ENCODE measurements at regions not wholly inside any gene's neighbourhood (a gene's known extent, or its start where the extent isn't known, plus 50 kb on each side); places are given as distances from the start of the nearest gene placed in this dataset.

DNA sequence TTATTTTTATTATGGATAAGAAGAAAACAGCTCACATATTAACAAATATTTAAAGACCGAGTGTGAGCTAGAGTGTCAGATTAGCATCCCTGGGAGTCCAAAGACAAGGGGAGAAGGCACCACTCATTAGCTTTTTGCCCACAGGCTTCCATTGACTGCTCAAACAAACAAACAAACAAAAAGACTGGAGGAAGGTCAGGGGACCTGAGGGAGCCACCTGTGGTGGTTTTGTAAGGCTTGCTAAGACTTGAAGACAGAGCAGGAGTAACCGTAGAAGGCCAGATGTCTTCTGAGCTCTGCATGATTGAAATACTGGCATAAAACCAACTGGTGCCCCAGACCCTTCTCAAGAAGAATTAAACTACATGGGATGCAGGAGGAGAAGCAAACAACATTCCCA, 395.2 kb upstream of the CNTN5 start:
- Histone ChIP-seq H3K27ac (no peak overlapping the region), H3K4me2 (no peak overlapping the region), H4K20me1 (ENCODE audit: insufficient read depth) (no peaks in the 10 kb centered on the region), H3K9me3 (ENCODE audit: insufficient read depth, low read depth) (no peaks in the 10 kb centered on the region), H3K4me3 (no peak overlapping the region), H3K9me2 (ENCODE audit: insufficient read depth) (no peaks in the 10 kb centered on the region), H3K79me2 (ENCODE audit: low read depth) (no peaks in the 10 kb centered on the region), H3K4me1 (replicated peaks; ENCODE audit: insufficient read depth) (no peaks in the 10 kb centered on the region), H2AFZ (no peak overlapping the region), H3K27me3 (ENCODE audit: insufficient read depth, low read depth) (no peaks in the 10 kb centered on the region), H3F3A (ENCODE audit: insufficient read depth, low read depth) (no peaks in the 10 kb centered on the region), H3K36me3 (ENCODE audit: low read depth) (no peaks in the 10 kb centered on the region)
- TF ChIP-seq, protein P1, sequence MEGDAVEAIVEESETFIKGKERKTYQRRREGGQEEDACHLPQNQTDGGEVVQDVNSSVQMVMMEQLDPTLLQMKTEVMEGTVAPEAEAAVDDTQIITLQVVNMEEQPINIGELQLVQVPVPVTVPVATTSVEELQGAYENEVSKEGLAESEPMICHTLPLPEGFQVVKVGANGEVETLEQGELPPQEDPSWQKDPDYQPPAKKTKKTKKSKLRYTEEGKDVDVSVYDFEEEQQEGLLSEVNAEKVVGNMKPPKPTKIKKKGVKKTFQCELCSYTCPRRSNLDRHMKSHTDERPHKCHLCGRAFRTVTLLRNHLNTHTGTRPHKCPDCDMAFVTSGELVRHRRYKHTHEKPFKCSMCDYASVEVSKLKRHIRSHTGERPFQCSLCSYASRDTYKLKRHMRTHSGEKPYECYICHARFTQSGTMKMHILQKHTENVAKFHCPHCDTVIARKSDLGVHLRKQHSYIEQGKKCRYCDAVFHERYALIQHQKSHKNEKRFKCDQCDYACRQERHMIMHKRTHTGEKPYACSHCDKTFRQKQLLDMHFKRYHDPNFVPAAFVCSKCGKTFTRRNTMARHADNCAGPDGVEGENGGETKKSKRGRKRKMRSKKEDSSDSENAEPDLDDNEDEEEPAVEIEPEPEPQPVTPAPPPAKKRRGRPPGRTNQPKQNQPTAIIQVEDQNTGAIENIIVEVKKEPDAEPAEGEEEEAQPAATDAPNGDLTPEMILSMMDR (conservative IDR thresholded peaks at IDR 0.05): no peak
- TF ChIP-seq EZH2 (IDR thresholded peaks at IDR 0.05; ENCODE audit: low read depth): no peak
- BruUV-seq (replicated peaks): no TSS peak
- no peak for DNase-seq
- ChIA-PET CTCF (no interaction called here), POLR2A (ENCODE audit: unreplicated experiment) (no interaction called here)
- intact Hi-C loops (cut with micrococcal nuclease; ENCODE audit: unreplicated experiment): no loop called here

DNA sequence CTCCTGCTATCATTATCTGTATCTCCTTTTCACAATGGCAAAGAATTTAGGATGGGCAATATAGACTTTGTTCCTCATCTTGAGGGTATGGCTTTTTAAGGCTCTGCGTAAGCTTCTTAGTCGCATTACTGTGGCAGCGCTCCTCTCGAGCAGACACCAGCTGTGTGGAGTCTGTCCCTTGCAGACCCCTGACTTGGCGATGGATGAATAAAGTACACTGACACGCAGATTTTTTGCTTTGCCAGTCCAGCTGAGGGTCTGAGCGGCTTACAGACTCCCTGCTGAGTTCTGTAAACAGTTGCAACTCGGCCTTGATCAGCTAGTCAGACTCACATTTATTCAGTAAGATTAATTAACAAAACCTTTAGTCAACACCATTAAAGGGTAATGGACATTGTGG, 390.0 kb upstream of the CNTN5 start:
- Histone ChIP-seq H3K9me2 (ENCODE audit: insufficient read depth) (no peaks in the 10 kb centered on the region), H3K4me1 (replicated peaks; ENCODE audit: insufficient read depth) (no peaks in the 10 kb centered on the region), H3K27me3 (ENCODE audit: insufficient read depth, low read depth) (no peaks in the 10 kb centered on the region), H3K36me3 (ENCODE audit: low read depth) (no peaks in the 10 kb centered on the region), H3K4me2 (no peak overlapping the region), H3K27ac (no peak overlapping the region), H3K4me3 (no peak overlapping the region), H3K9me3 (ENCODE audit: insufficient read depth, low read depth) (no peaks in the 10 kb centered on the region), H3K79me2 (ENCODE audit: low read depth) (no peaks in the 10 kb centered on the region), H2AFZ (no peak overlapping the region), H3F3A (ENCODE audit: insufficient read depth, low read depth) (no peaks in the 10 kb centered on the region), H4K20me1 (ENCODE audit: insufficient read depth) (0 out of 2 replicates have a peak, but pooled peaks cover 4% of the 10 kb centered on the region)
- ChIA-PET CTCF (no interaction called here), POLR2A (ENCODE audit: unreplicated experiment) (no interaction called here)
- BruUV-seq (replicated peaks): no TSS peak
- no peak for TF ChIP-seq EZH2 (IDR thresholded peaks at IDR 0.05; ENCODE audit: low read depth)
- TF ChIP-seq, protein P1 (conservative IDR thresholded peaks at IDR 0.05): no peak
- no peak for DNase-seq
- intact Hi-C loops (cut with micrococcal nuclease; ENCODE audit: unreplicated experiment): no loop called here

GRCh38 chr11:98657711-98658110, 363.0 kb upstream of the CNTN5 start:
- CTCF ChIA-PET: no interaction called here
- Histone ChIP-seq H3F3A (ENCODE audit: insufficient read depth, low read depth) (no peaks in the 10 kb centered on the region), H4K20me1 (ENCODE audit: insufficient read depth) (no peaks in the 10 kb centered on the region), H3K4me2 (no peak overlapping the region), H3K4me3 (no peak overlapping the region), H3K27ac (no peak overlapping the region), H2AFZ (no peak overlapping the region), H3K79me2 (ENCODE audit: low read depth) (no peaks in the 10 kb centered on the region), H3K9me3 (ENCODE audit: insufficient read depth, low read depth) (no peaks in the 10 kb centered on the region), H3K9me2 (ENCODE audit: insufficient read depth) (no peaks in the 10 kb centered on the region; the same call in 1 of the 2 replicates), H3K27me3 (ENCODE audit: insufficient read depth, low read depth) (no peaks in the 10 kb centered on the region), H3K36me3 (ENCODE audit: low read depth) (no peaks in the 10 kb centered on the region), H3K4me1 (replicated peaks; ENCODE audit: insufficient read depth) (no peaks in the 10 kb centered on the region)
- BruUV-seq (replicated peaks): no TSS peak
- POLR2A ChIA-PET (ENCODE audit: unreplicated experiment): no interaction called here
- TF ChIP-seq EZH2 (IDR thresholded peaks at IDR 0.05; ENCODE audit: low read depth): no peak
- TF ChIP-seq, protein P1 (conservative IDR thresholded peaks at IDR 0.05): no peak
- no peak for DNase-seq
- intact Hi-C loops (cut with micrococcal nuclease; ENCODE audit: unreplicated experiment): no loop called here

Measured in PC-9 (cell line).